ENCODE measurements at regions not wholly inside any gene's neighbourhood (a gene's known extent, or its start where the extent isn't known, plus 50 kb on each side); places are given as distances from the start of the nearest gene placed in this dataset.

DNA sequence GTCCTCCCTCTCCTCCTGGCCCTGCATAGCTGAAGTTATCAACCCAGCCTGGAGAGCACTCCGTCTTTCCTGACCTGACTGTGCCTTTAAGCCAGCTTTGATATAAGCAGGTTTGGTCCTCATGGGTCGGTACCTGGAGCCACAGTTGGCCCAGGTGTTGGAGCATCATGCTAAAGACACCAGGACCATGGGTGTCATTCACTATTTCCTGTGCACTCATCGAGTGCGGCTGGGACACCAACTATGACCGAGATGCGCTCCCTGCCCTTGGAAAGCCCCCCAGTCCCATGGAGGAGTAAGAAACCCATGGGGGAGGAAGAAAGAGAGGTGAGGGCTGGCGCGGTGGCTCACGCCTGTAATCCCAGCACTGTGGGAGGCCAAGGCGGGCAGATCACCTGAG lies 78.9 kb upstream of the CCND2 start:
- no peaks in the 10 kb centered on the region for H3K79me2 ChIP-seq (ENCODE audit: control insufficient read depth, insufficient read depth, low read length)
- no peaks in the 10 kb centered on the region for H3K36me3 ChIP-seq (ENCODE audit: control insufficient read depth in 2 of 2, extremely low read depth in 1 of 2, insufficient read depth in 2 of 2, low read length in 2 of 2)
- no peak overlapping the region for H3K4me2 ChIP-seq (ENCODE audit: insufficient read depth, low read length)
- peaks cover 0 to 5% of the 10 kb centered on the region in 2 experiments for H3K27me3 ChIP-seq (ENCODE audit: control insufficient read depth in 2 of 2, insufficient read depth in 2 of 2, low read length in 2 of 2)
- H2AFZ ChIP-seq (ENCODE audit: low read depth, low read length): no peak overlapping the region
- ChIA-PET CTCF (no interaction called here), POLR2A (no interaction called here)
- TF ChIP-seq JUN (IDR thresholded peaks at IDR 0.05; ENCODE audit: borderline replicate concordance, insufficient read depth, insufficient read length, low read depth): no peak
- TF ChIP-seq POLR2A (IDR thresholded peaks at IDR 0.05; ENCODE audit: low read depth, low read length): no peak
- no peak for TF ChIP-seq CTCF (IDR thresholded peaks at IDR 0.05; ENCODE audit: extremely low read depth in 1 of 2, insufficient read depth in 1 of 2, low read depth in 1 of 2, low read length in 2 of 2)
- TF ChIP-seq EZH2 (IDR thresholded peaks at IDR 0.05; ENCODE audit: borderline replicate concordance, low read depth, low read length, severe bottlenecking): no peak
- no peak for TF ChIP-seq MYC (IDR thresholded peaks at IDR 0.05; ENCODE audit: low read depth, low read length)
- no peak for TF ChIP-seq POLR2AphosphoS5 (IDR thresholded peaks at IDR 0.05; ENCODE audit: insufficient read depth, low read depth, low read length)
- no peak for TF ChIP-seq GATA2 (IDR thresholded peaks at IDR 0.05; ENCODE audit: insufficient read depth, insufficient read length, low read depth, low read length)
- TF ChIP-seq FOS (IDR thresholded peaks at IDR 0.05; ENCODE audit: borderline replicate concordance, insufficient read depth, low read length): no peak
- TF ChIP-seq MAX (IDR thresholded peaks at IDR 0.05; ENCODE audit: insufficient read depth, insufficient read length): no peak
- H3K27ac ChIP-seq (ENCODE audit: insufficient read depth, low read depth, low read length): no peak overlapping the region
- no peak for FAIRE-seq
- no peaks in the 10 kb centered on the region for H3K9me3 ChIP-seq (replicated peaks; ENCODE audit: control insufficient read depth, insufficient read depth, low read length)
- intact Hi-C loops (cut with micrococcal nuclease): no loop called here
- H3K9ac ChIP-seq (replicated peaks; ENCODE audit: extremely low read depth, insufficient read depth, low read length): no peak overlapping the region
- dilution Hi-C loops (cut with MboI; ENCODE audit: extremely low pct_ligation_motif_present, low sequenced_read_pairs): no loop called here
- no peak overlapping the region for H3K4me3 ChIP-seq (replicated peaks in 1 of 3; ENCODE audit: insufficient read depth in 1 of 3, low read depth in 1 of 3, low read length in 3 of 3)
- no peak for DNase-seq (ENCODE audit: low read depth, low spot score)
- no peaks in the 10 kb centered on the region for H3K4me1 ChIP-seq (ENCODE audit: control insufficient read depth, extremely low read depth, insufficient read depth, low read length)
- BruUV-seq (replicated peaks): no TSS peak
- H4K20me1 ChIP-seq (replicated peaks; ENCODE audit: control insufficient read depth, extremely low read depth, insufficient read depth, low read length): no peaks in the 10 kb centered on the region
- H3K9me1 ChIP-seq (replicated peaks; ENCODE audit: control insufficient read depth, extremely low read depth, insufficient read depth, low read length): no peaks in the 10 kb centered on the region

Data from endothelial cell of umbilical vein (primary cell).